Fibroblast of lung (primary cell): ENCODE measurements at regions not wholly inside any gene's neighbourhood (a gene's known extent, or its start where the extent isn't known, plus 50 kb on each side); places are given as distances from the start of the nearest gene placed in this dataset.

Source experiments
- DNase-seq, 2 donors: peaks; one replicate each; pipeline versions ENCODE4 v3.0.0 to v3.0.0-alpha.2; 2010; ENCODE audit warnings: low read depth in 2 of 2
- H2AFZ ChIP-seq: 2 replicates; pipeline ENCODE4 v1.5.1; 2012; ENCODE audit warnings: low read length, control low read depth, inconsistent platforms
- H3K27ac ChIP-seq: 2 replicates; pipeline ENCODE4 v1.5.1; 2011; ENCODE audit warnings: low read length, control low read depth; ENCODE audit not compliant: insufficient read depth
- H3K27me3 ChIP-seq: 2 replicates; pipeline ENCODE4 v1.5.1; 2011; ENCODE audit warnings: mild to moderate bottlenecking, low read length; ENCODE audit not compliant: control insufficient read depth, insufficient read depth
- H3K36me3 ChIP-seq: 2 replicates; pipeline ENCODE4 v1.5.1; 2011; ENCODE audit warnings: low read length; ENCODE audit not compliant: control insufficient read depth, insufficient read depth
- H3K4me1 ChIP-seq: 2 replicates; pipeline ENCODE4 v1.5.1; 2011; ENCODE audit warnings: low read length; ENCODE audit not compliant: control insufficient read depth, insufficient read depth; ENCODE audit errors: extremely low read depth
- H3K4me2 ChIP-seq: 2 replicates; pipeline ENCODE4 v1.5.1; 2011; ENCODE audit warnings: low read length, control low read depth; ENCODE audit not compliant: insufficient read depth; ENCODE audit errors: extremely low read depth
- H3K4me3 ChIP-seq, 4 experiments: fragments of 200-600 bp in 1 of 4; sonication (generic) in 1 of 4; replicated peaks in 1 of 4; 2 replicates each; pipeline ENCODE4 v1.5.1; 2011 to 2016; ENCODE audit warnings: low read length in 4 of 4, low read depth in 3 of 4, mild to moderate bottlenecking in 3 of 4, control low read depth in 2 of 4, inconsistent platforms in 1 of 4, mixed read lengths in 1 of 4; ENCODE audit not compliant: insufficient read depth in 1 of 4; ENCODE audit errors: control extremely low read depth in 1 of 4
- H3K79me2 ChIP-seq: 2 replicates; pipeline ENCODE4 v1.5.1; 2012; ENCODE audit warnings: mild to moderate bottlenecking, low read length, inconsistent platforms; ENCODE audit not compliant: control insufficient read depth, insufficient read depth
- H3K9ac ChIP-seq: 2 replicates; pipeline ENCODE4 v1.5.1; 2011; ENCODE audit warnings: mild to moderate bottlenecking, low read length, control low read depth; ENCODE audit not compliant: insufficient read depth
- H3K9me3 ChIP-seq: 2 replicates; pipeline ENCODE4 v1.5.1; 2012; ENCODE audit warnings: low read depth, low read length; ENCODE audit not compliant: control insufficient read depth, insufficient read depth
- H4K20me1 ChIP-seq: 2 replicates; pipeline ENCODE4 v1.5.1; 2011; ENCODE audit warnings: low read length; ENCODE audit not compliant: control insufficient read depth, insufficient read depth; ENCODE audit errors: extremely low read depth
- EZH2 ChIP-seq: IDR thresholded peaks from 2 replicates; pipeline ENCODE4 v1.5.1; 2012; ENCODE audit warnings: low read length, control low read depth, mild to moderate bottlenecking; ENCODE audit errors: missing control alignments
- TF ChIP-seq, protein P1 (sequence below), 2 donors: IDR thresholded peaks in 1 of 2; conservative IDR thresholded peaks in 1 of 2; 1 replicate in 1 of 2; 2 replicates in 1 of 2; pipeline ENCODE4 v1.5.1; 2011 to 2012; ENCODE audit warnings: low read length in 2 of 2, control low read depth in 1 of 2, inconsistent platforms in 1 of 2, low read depth in 1 of 2, mild to moderate bottlenecking in 1 of 2

DNA sequence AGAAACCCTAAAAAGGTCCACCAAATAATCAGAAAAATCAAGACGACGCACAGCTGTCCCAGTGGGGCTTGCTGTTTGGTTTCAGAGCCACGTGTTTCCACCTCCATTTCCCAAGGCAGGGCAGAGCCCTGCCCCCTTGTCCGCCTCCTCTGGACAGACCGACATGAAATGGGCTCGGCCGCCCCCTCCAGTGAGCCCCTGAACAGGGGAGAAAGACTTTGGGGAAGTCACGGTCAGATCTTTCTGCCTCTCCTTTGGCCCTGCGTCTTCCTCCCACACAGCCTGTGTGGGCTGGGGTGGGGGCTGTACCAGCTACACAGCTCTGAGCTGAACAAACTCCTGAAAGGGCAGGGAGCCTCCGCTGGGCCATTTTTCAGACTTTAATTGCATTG, 230.7 kb downstream of the ENGASE start:
- TF ChIP-seq, protein P1, sequence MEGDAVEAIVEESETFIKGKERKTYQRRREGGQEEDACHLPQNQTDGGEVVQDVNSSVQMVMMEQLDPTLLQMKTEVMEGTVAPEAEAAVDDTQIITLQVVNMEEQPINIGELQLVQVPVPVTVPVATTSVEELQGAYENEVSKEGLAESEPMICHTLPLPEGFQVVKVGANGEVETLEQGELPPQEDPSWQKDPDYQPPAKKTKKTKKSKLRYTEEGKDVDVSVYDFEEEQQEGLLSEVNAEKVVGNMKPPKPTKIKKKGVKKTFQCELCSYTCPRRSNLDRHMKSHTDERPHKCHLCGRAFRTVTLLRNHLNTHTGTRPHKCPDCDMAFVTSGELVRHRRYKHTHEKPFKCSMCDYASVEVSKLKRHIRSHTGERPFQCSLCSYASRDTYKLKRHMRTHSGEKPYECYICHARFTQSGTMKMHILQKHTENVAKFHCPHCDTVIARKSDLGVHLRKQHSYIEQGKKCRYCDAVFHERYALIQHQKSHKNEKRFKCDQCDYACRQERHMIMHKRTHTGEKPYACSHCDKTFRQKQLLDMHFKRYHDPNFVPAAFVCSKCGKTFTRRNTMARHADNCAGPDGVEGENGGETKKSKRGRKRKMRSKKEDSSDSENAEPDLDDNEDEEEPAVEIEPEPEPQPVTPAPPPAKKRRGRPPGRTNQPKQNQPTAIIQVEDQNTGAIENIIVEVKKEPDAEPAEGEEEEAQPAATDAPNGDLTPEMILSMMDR (conservative IDR thresholded peaks at IDR 0.05 in 1 of 2, IDR thresholded peaks at IDR 0.05 in 1 of 2; ENCODE audit: low read depth in 1 of 2, low read length in 2 of 2) = no peak
- no peak for TF ChIP-seq EZH2
- H3K4me2 ChIP-seq = no peak overlapping the region
- DNase-seq = no peak
- no peak overlapping the region for H3K9ac ChIP-seq
- H3K27ac ChIP-seq = no peak overlapping the region
- no peaks in the 10 kb centered on the region for H3K79me2 ChIP-seq
- no peak overlapping the region for H3K4me3 ChIP-seq
- no peaks in the 10 kb centered on the region for H3K4me1 ChIP-seq
- H2AFZ ChIP-seq = no peak overlapping the region
- H4K20me1 ChIP-seq = no peaks in the 10 kb centered on the region
- H3K27me3 ChIP-seq = no peaks in the 10 kb centered on the region
- no peaks in the 10 kb centered on the region for H3K9me3 ChIP-seq
- no peaks in the 10 kb centered on the region for H3K36me3 ChIP-seq

DNA sequence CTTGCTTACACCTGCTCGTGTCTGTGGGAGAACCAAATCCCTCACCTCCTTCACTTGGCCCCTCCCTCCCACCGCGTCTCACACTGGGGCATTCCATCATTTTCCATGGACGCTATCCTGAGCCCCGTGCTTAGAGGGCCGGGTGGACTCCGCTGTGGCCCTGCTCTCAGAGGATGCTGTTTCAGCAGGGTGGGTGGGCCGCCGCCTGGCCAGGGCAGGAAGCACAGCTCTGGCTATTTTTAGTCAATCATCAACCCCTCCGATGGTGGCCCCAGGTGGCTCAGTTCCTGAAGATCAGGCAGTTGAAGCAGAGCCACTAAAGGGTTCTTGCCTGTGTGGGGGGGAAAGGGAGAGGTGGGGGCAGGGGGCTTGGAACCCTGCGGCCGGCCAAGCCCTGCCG, 230.3 kb downstream of the ENGASE start:
- H2AFZ ChIP-seq = no peak overlapping the region
- H3K36me3 ChIP-seq = no peaks in the 10 kb centered on the region
- no peaks in the 10 kb centered on the region for H4K20me1 ChIP-seq
- H3K27ac ChIP-seq = no peak overlapping the region
- TF ChIP-seq EZH2 = no peak
- TF ChIP-seq, protein P1 (conservative IDR thresholded peaks at IDR 0.05 in 1 of 2, IDR thresholded peaks at IDR 0.05 in 1 of 2; ENCODE audit: low read depth in 1 of 2, low read length in 2 of 2) = no peak
- no peaks in the 10 kb centered on the region for H3K4me1 ChIP-seq
- no peaks in the 10 kb centered on the region for H3K79me2 ChIP-seq
- no peaks in the 10 kb centered on the region for H3K9me3 ChIP-seq
- H3K4me3 ChIP-seq = no peak overlapping the region
- no peak overlapping the region for H3K4me2 ChIP-seq
- no peaks in the 10 kb centered on the region for H3K27me3 ChIP-seq
- no peak for DNase-seq
- no peak overlapping the region for H3K9ac ChIP-seq

DNA sequence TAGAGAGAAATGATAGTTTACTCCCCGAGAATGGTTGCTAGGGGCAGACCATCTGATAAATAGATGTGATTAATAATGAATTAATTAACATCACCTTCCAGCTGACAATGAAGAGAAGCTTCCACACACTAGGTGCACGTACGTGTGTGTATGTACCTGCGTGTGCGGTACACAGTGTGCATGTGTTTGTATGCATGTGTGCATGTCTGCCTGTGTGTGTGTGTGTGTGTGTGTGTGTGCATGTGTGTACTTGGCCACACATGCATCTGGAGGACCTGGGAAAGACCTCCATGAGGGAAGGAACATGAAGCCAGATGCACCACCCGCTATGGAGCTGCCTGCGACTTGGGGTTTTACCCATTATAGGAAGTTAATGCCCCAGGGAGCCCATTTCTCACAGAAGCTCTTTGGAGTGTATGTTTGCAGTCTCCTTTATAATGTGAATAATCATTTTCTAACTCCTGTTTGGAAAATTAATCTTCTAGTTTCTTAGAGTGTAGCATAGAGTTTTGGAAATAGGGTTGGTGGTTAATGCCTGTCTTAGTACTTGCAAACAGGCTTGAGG, 229.1 kb downstream of the ENGASE start:
- TF ChIP-seq, protein P1 (conservative IDR thresholded peaks at IDR 0.05 in 1 of 2, IDR thresholded peaks at IDR 0.05 in 1 of 2; ENCODE audit: low read depth in 1 of 2, low read length in 2 of 2) = no peak
- no peak for TF ChIP-seq EZH2
- no peaks in the 10 kb centered on the region for H4K20me1 ChIP-seq
- no peak overlapping the region for H3K27ac ChIP-seq
- H3K4me3 ChIP-seq = no peak overlapping the region
- no peaks in the 10 kb centered on the region for H3K36me3 ChIP-seq
- DNase-seq = no peak
- no peaks in the 10 kb centered on the region for H3K9me3 ChIP-seq
- no peak overlapping the region for H2AFZ ChIP-seq
- no peaks in the 10 kb centered on the region for H3K4me1 ChIP-seq
- H3K27me3 ChIP-seq = no peaks in the 10 kb centered on the region
- no peak overlapping the region for H3K4me2 ChIP-seq
- no peaks in the 10 kb centered on the region for H3K79me2 ChIP-seq
- no peak overlapping the region for H3K9ac ChIP-seq
